A549 (cell line): ENCODE measurements at regions not wholly inside any gene's neighbourhood (a gene's known extent, or its start where the extent isn't known, plus 50 kb on each side); places are given as distances from the start of the nearest gene placed in this dataset.

Source experiments
- CBX8 ChIP-seq: fragments of 200-600 bp; sonication (generic); IDR thresholded peaks from 2 replicates; pipeline ENCODE4 v1.6.1; 2016
- EP300 ChIP-seq, 2 experiments: fragments of >200 bp; sonication (Bioruptor Twin); formaldehyde crosslinking; IDR thresholded peaks; 2 replicates in 1 of 2; 3 replicates in 1 of 2; pipeline ENCODE4 v1.6.1; 2016 to 2017
- ESRRA ChIP-seq: fragments of 150-350 bp; IDR thresholded peaks from 2 replicates; pipeline ENCODE4 v1.6.1; 2014; ENCODE audit warnings: mild to moderate bottlenecking, low read length, borderline replicate concordance
- JUN ChIP-seq, 2 experiments: fragments of >200 bp; sonication (Bioruptor Twin); formaldehyde crosslinking; IDR thresholded peaks; 2 replicates in 1 of 2; 3 replicates in 1 of 2; pipeline ENCODE4 v1.6.1; 2016 to 2017
- JUNB ChIP-seq: fragments of >200 bp; sonication (Bioruptor Twin); formaldehyde crosslinking; IDR thresholded peaks from 2 replicates; pipeline ENCODE4 v1.6.1; 2016
- PHF8 ChIP-seq: fragments of 200-600 bp; sonication (generic); IDR thresholded peaks from 2 replicates; pipeline ENCODE4 v1.6.1; 2016; ENCODE audit warnings: low read depth, mild to moderate bottlenecking, antibody characterized with exemption, moderate library complexity, borderline replicate concordance
- RAD21 ChIP-seq, 2 experiments: fragments of >200 bp in 1 of 2; sonication (Bioruptor Twin) in 1 of 2; formaldehyde crosslinking in 1 of 2; IDR thresholded peaks in 1 of 2; conservative IDR thresholded peaks in 1 of 2; 2 replicates in 1 of 2; 3 replicates in 1 of 2; pipeline ENCODE4 v1.6.1; 2012 to 2018; ENCODE audit warnings: inconsistent platforms in 1 of 2
- SREBF2 ChIP-seq: fragments of 450-650 bp; IDR thresholded peaks from 2 replicates; pipeline ENCODE4 v1.6.1; 2014; ENCODE audit warnings: mild to moderate bottlenecking, moderate library complexity
- TF ChIP-seq, protein P1 (sequence below): fragments of 450-650 bp; IDR thresholded peaks from 2 replicates; pipeline ENCODE4 v1.6.1; 2014; ENCODE audit warnings: antibody characterized with exemption
- TF ChIP-seq, protein P2 (sequence below): fragments of >200 bp; sonication (Bioruptor Twin); formaldehyde crosslinking; IDR thresholded peaks from 3 replicates; pipeline ENCODE4 v1.5.1; 2016
- TF ChIP-seq, protein P3 (sequence below): IDR thresholded peaks from 2 replicates; pipeline ENCODE4 v1.6.1; 2012
- TF ChIP-seq, protein P4 (sequence below): IDR thresholded peaks from 2 replicates; pipeline ENCODE4 v1.6.1; 2012

DNA sequence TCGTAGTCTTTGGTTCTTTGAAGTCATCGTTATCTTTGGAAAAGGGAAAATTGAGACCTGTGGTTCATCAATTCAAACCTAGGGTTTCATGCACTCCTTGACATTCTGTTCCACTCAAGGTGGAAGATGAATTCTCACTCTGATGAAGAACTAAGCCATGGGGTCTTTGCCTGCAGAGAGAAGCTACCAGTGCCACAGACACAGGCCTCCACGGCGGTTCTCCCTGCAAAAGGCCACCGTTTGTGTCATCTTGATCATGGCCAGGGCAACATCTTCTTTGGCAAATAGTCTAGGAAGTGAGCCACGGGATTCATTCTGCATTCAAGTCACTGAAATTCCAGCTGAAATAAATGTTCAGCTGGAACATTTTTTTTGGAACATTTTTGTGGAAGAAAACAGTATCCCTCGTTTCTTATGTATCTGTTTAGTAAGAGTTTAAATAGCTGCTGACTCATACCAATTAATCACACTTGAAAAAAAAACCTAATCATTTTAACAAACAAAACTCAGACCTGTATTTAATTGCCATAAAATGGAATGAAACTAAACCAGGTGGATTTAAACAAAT is 206.0 kb upstream of the FOXQ1 start:
- TF ChIP-seq, protein P1, sequence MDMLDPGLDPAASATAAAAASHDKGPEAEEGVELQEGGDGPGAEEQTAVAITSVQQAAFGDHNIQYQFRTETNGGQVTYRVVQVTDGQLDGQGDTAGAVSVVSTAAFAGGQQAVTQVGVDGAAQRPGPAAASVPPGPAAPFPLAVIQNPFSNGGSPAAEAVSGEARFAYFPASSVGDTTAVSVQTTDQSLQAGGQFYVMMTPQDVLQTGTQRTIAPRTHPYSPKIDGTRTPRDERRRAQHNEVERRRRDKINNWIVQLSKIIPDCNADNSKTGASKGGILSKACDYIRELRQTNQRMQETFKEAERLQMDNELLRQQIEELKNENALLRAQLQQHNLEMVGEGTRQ, result no peak
- TF ChIP-seq, protein P2, sequence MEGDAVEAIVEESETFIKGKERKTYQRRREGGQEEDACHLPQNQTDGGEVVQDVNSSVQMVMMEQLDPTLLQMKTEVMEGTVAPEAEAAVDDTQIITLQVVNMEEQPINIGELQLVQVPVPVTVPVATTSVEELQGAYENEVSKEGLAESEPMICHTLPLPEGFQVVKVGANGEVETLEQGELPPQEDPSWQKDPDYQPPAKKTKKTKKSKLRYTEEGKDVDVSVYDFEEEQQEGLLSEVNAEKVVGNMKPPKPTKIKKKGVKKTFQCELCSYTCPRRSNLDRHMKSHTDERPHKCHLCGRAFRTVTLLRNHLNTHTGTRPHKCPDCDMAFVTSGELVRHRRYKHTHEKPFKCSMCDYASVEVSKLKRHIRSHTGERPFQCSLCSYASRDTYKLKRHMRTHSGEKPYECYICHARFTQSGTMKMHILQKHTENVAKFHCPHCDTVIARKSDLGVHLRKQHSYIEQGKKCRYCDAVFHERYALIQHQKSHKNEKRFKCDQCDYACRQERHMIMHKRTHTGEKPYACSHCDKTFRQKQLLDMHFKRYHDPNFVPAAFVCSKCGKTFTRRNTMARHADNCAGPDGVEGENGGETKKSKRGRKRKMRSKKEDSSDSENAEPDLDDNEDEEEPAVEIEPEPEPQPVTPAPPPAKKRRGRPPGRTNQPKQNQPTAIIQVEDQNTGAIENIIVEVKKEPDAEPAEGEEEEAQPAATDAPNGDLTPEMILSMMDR, result no peak
- no peak for TF ChIP-seq SREBF2
- no peak for TF ChIP-seq PHF8
- TF ChIP-seq CBX8, result no peak
- no peak for TF ChIP-seq JUN (IDR thresholded peaks at IDR 0.05)
- TF ChIP-seq, protein P3, sequence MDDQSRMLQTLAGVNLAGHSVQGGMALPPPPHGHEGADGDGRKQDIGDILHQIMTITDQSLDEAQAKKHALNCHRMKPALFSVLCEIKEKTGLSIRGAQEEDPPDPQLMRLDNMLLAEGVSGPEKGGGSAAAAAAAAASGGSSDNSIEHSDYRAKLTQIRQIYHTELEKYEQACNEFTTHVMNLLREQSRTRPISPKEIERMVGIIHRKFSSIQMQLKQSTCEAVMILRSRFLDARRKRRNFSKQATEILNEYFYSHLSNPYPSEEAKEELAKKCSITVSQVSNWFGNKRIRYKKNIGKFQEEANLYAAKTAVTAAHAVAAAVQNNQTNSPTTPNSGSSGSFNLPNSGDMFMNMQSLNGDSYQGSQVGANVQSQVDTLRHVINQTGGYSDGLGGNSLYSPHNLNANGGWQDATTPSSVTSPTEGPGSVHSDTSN, result no peak
- TF ChIP-seq, protein P4, sequence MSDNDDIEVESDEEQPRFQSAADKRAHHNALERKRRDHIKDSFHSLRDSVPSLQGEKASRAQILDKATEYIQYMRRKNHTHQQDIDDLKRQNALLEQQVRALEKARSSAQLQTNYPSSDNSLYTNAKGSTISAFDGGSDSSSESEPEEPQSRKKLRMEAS, result no peak
- no peak for TF ChIP-seq JUNB
- TF ChIP-seq EP300 (IDR thresholded peaks at IDR 0.05), result no peak
- TF ChIP-seq RAD21 (conservative IDR thresholded peaks at IDR 0.05 in 1 of 2, IDR thresholded peaks at IDR 0.05 in 1 of 2), result no peak
- TF ChIP-seq ESRRA, result no peak
